ENCODE measurements at regions not wholly inside any gene's neighbourhood (a gene's known extent, or its start where the extent isn't known, plus 50 kb on each side); places are given as distances from the start of the nearest gene placed in this dataset.

- Mint-ChIP-seq H3K4me3 (no peak overlapping the region), H3K4me1 (no peaks in the 10 kb centered on the region), H3K27ac (no peak overlapping the region), H3K27me3 (no peaks in the 10 kb centered on the region), H3K36me3 (no peaks in the 10 kb centered on the region), H3K9me3 (peaks cover 0 to 11% (median 2%) of the 10 kb centered on the region in 7 donors)
- no peaks in the 10 kb centered on the region for H3K36me3 ChIP-seq (ENCODE audit: control insufficient read depth, insufficient read depth, low read length)
- H3K4me1 ChIP-seq (ENCODE audit: control insufficient read depth, insufficient read depth, low read length, poor library complexity, severe bottlenecking), result no peaks in the 10 kb centered on the region
- no peak overlapping the region for H3K27ac ChIP-seq (ENCODE audit: insufficient read depth, low read length, poor library complexity, severe bottlenecking)
- no peak overlapping the region for H3K4me3 ChIP-seq (ENCODE audit: low read depth, low read length)
- H3K9me3 ChIP-seq (ENCODE audit: control insufficient read depth in 2 of 2, low read length in 2 of 2), result no peaks in the 10 kb centered on the region
- ATAC-seq (ENCODE audit: low read depth in 2 of 2), result no peak
- no peaks in the 10 kb centered on the region for H3K27me3 ChIP-seq (ENCODE audit: control insufficient read depth, insufficient read depth, low read length)
- no peak for DNase-seq
These were observed 189.3 kb upstream of the LRP1B start for GRCh38 chr2:142320067-142320466.

- Mint-ChIP-seq H3K4me3 (no peak overlapping the region), H3K27ac (no peak overlapping the region), H3K4me1 (no peaks in the 10 kb centered on the region), H3K9me3 (peaks cover 0 to 17% (median 0%) of the 10 kb centered on the region in 7 donors), H3K27me3 (no peaks in the 10 kb centered on the region), H3K36me3 (no peaks in the 10 kb centered on the region)
- Histone ChIP-seq H3K36me3 (ENCODE audit: control insufficient read depth, insufficient read depth, low read length) (no peaks in the 10 kb centered on the region), H3K9me3 (ENCODE audit: control insufficient read depth in 2 of 2, low read length in 2 of 2) (no peaks in the 10 kb centered on the region), H3K27ac (ENCODE audit: insufficient read depth, low read length, poor library complexity, severe bottlenecking) (no peak overlapping the region), H3K27me3 (ENCODE audit: control insufficient read depth, insufficient read depth, low read length) (no peaks in the 10 kb centered on the region), H3K4me3 (ENCODE audit: low read depth, low read length) (no peak overlapping the region), H3K4me1 (ENCODE audit: control insufficient read depth, insufficient read depth, low read length, poor library complexity, severe bottlenecking) (no peaks in the 10 kb centered on the region)
- no peak for ATAC-seq (ENCODE audit: low read depth in 2 of 2)
- no peak for DNase-seq
These were observed 185.2 kb upstream of the LRP1B start for GRCh38 chr2:142316049-142316448.

- no peaks in the 10 kb centered on the region for H3K9me3 ChIP-seq (ENCODE audit: control insufficient read depth in 2 of 2, low read length in 2 of 2)
- no peaks in the 10 kb centered on the region for H3K27me3 Mint-ChIP-seq
- H3K4me3 ChIP-seq (ENCODE audit: low read depth, low read length), result no peak overlapping the region
- no peaks in the 10 kb centered on the region for H3K36me3 Mint-ChIP-seq
- no peaks in the 10 kb centered on the region for H3K4me1 ChIP-seq (ENCODE audit: control insufficient read depth, insufficient read depth, low read length, poor library complexity, severe bottlenecking)
- H3K9me3 Mint-ChIP-seq, result peaks cover 0 to 18% (median 2%) of the 10 kb centered on the region in 7 donors
- no peaks in the 10 kb centered on the region for H3K4me1 Mint-ChIP-seq
- H3K27me3 ChIP-seq (ENCODE audit: control insufficient read depth, insufficient read depth, low read length), result no peaks in the 10 kb centered on the region
- no peak overlapping the region for H3K27ac Mint-ChIP-seq
- no peaks in the 10 kb centered on the region for H3K36me3 ChIP-seq (ENCODE audit: control insufficient read depth, insufficient read depth, low read length)
- no peak for DNase-seq
- no peak for ATAC-seq (ENCODE audit: low read depth in 2 of 2)
- H3K27ac ChIP-seq (ENCODE audit: insufficient read depth, low read length, poor library complexity, severe bottlenecking), result no peak overlapping the region
- H3K4me3 Mint-ChIP-seq, result no peak overlapping the region
These were observed 184.5 kb upstream of the LRP1B start for GRCh38 chr2:142315346-142315745.

- H3K27me3 ChIP-seq (ENCODE audit: control insufficient read depth, insufficient read depth, low read length), result no peaks in the 10 kb centered on the region
- H3K4me1 ChIP-seq (ENCODE audit: control insufficient read depth, insufficient read depth, low read length, poor library complexity, severe bottlenecking), result no peaks in the 10 kb centered on the region
- Mint-ChIP-seq H3K27ac (no peak overlapping the region), H3K4me3 (no peak overlapping the region), H3K36me3 (no peaks in the 10 kb centered on the region), H3K4me1 (no peaks in the 10 kb centered on the region), H3K9me3 (peaks cover 0 to 26% (median 2%) of the 10 kb centered on the region in 7 donors), H3K27me3 (no peaks in the 10 kb centered on the region)
- H3K27ac ChIP-seq (ENCODE audit: insufficient read depth, low read length, poor library complexity, severe bottlenecking), result no peak overlapping the region
- no peaks in the 10 kb centered on the region for H3K36me3 ChIP-seq (ENCODE audit: control insufficient read depth, insufficient read depth, low read length)
- ATAC-seq (ENCODE audit: low read depth in 2 of 2) (no peak), DNase-seq (no peak)
- H3K9me3 ChIP-seq (ENCODE audit: control insufficient read depth in 2 of 2, low read length in 2 of 2), result no peaks in the 10 kb centered on the region
- no peak overlapping the region for H3K4me3 ChIP-seq (ENCODE audit: low read depth, low read length)
These were observed 183.3 kb upstream of the LRP1B start for GRCh38 chr2:142314164-142314563.

- no peak overlapping the region for H3K4me3 Mint-ChIP-seq
- no peaks in the 10 kb centered on the region for H3K4me1 Mint-ChIP-seq
- Histone ChIP-seq H3K9me3 (ENCODE audit: control insufficient read depth in 2 of 2, low read length in 2 of 2) (no peaks in the 10 kb centered on the region), H3K4me3 (ENCODE audit: low read depth, low read length) (no peak overlapping the region), H3K27ac (ENCODE audit: insufficient read depth, low read length, poor library complexity, severe bottlenecking) (no peak overlapping the region), H3K36me3 (ENCODE audit: control insufficient read depth, insufficient read depth, low read length) (no peaks in the 10 kb centered on the region), H3K27me3 (ENCODE audit: control insufficient read depth, insufficient read depth, low read length) (no peaks in the 10 kb centered on the region), H3K4me1 (ENCODE audit: control insufficient read depth, insufficient read depth, low read length, poor library complexity, severe bottlenecking) (no peaks in the 10 kb centered on the region)
- no peaks in the 10 kb centered on the region for H3K27me3 Mint-ChIP-seq
- no peak overlapping the region for H3K27ac Mint-ChIP-seq
- H3K36me3 Mint-ChIP-seq, result no peaks in the 10 kb centered on the region
- ATAC-seq (ENCODE audit: low read depth in 2 of 2), result no peak
- DNase-seq, result no peak
- H3K9me3 Mint-ChIP-seq, result peaks cover 0 to 29% (median 3%) of the 10 kb centered on the region in 7 donors
These were observed 179.7 kb upstream of the LRP1B start for GRCh38 chr2:142310530-142310929.

- Mint-ChIP-seq H3K27me3 (no peaks in the 10 kb centered on the region), H3K4me3 (no peak overlapping the region), H3K9me3 (peaks cover 0 to 29% (median 5%) of the 10 kb centered on the region in 7 donors), H3K36me3 (no peaks in the 10 kb centered on the region), H3K27ac (no peak overlapping the region), H3K4me1 (no peaks in the 10 kb centered on the region)
- no peak for DNase-seq
- H3K27ac ChIP-seq (ENCODE audit: insufficient read depth, low read length, poor library complexity, severe bottlenecking), result no peak overlapping the region
- no peak overlapping the region for H3K4me3 ChIP-seq (ENCODE audit: low read depth, low read length)
- H3K9me3 ChIP-seq (ENCODE audit: control insufficient read depth in 2 of 2, low read length in 2 of 2), result no peaks in the 10 kb centered on the region
- no peak for ATAC-seq (ENCODE audit: low read depth in 2 of 2)
- H3K27me3 ChIP-seq (ENCODE audit: control insufficient read depth, insufficient read depth, low read length), result no peaks in the 10 kb centered on the region
- H3K4me1 ChIP-seq (ENCODE audit: control insufficient read depth, insufficient read depth, low read length, poor library complexity, severe bottlenecking), result no peaks in the 10 kb centered on the region
- H3K36me3 ChIP-seq (ENCODE audit: control insufficient read depth, insufficient read depth, low read length), result no peaks in the 10 kb centered on the region
These were observed 177.9 kb upstream of the LRP1B start for GRCh38 chr2:142308744-142309143.

- Mint-ChIP-seq H3K27me3 (no peaks in the 10 kb centered on the region), H3K9me3 (peaks cover 0 to 28% (median 5%) of the 10 kb centered on the region in 7 donors), H3K4me3 (no peak overlapping the region), H3K27ac (no peak overlapping the region), H3K36me3 (no peaks in the 10 kb centered on the region), H3K4me1 (no peaks in the 10 kb centered on the region)
- H3K4me3 ChIP-seq (ENCODE audit: low read depth, low read length), result no peak overlapping the region
- H3K4me1 ChIP-seq (ENCODE audit: control insufficient read depth, insufficient read depth, low read length, poor library complexity, severe bottlenecking), result no peaks in the 10 kb centered on the region
- no peaks in the 10 kb centered on the region for H3K9me3 ChIP-seq (ENCODE audit: control insufficient read depth in 2 of 2, low read length in 2 of 2)
- no peaks in the 10 kb centered on the region for H3K27me3 ChIP-seq (ENCODE audit: control insufficient read depth, insufficient read depth, low read length)
- no peak for ATAC-seq (ENCODE audit: low read depth in 2 of 2)
- no peaks in the 10 kb centered on the region for H3K36me3 ChIP-seq (ENCODE audit: control insufficient read depth, insufficient read depth, low read length)
- H3K27ac ChIP-seq (ENCODE audit: insufficient read depth, low read length, poor library complexity, severe bottlenecking), result no peak overlapping the region
- DNase-seq, result no peak
These were observed 176.8 kb upstream of the LRP1B start for GRCh38 chr2:142307616-142308115.

- no peaks in the 10 kb centered on the region for H3K4me1 ChIP-seq (ENCODE audit: control insufficient read depth, insufficient read depth, low read length, poor library complexity, severe bottlenecking)
- no peaks in the 10 kb centered on the region for H3K4me1 Mint-ChIP-seq
- no peaks in the 10 kb centered on the region for H3K9me3 ChIP-seq (ENCODE audit: control insufficient read depth in 2 of 2, low read length in 2 of 2)
- no peak overlapping the region for H3K27ac ChIP-seq (ENCODE audit: insufficient read depth, low read length, poor library complexity, severe bottlenecking)
- H3K27ac Mint-ChIP-seq, result peak overlapping the region in 1 of 3 donors; percentile 5
- H3K27me3 ChIP-seq (ENCODE audit: control insufficient read depth, insufficient read depth, low read length), result no peaks in the 10 kb centered on the region
- no peaks in the 10 kb centered on the region for H3K36me3 Mint-ChIP-seq
- ATAC-seq (ENCODE audit: low read depth in 2 of 2) (no peak), DNase-seq (no peak)
- no peak overlapping the region for H3K4me3 ChIP-seq (ENCODE audit: low read depth, low read length)
- no peaks in the 10 kb centered on the region for H3K36me3 ChIP-seq (ENCODE audit: control insufficient read depth, insufficient read depth, low read length)
- no peak overlapping the region for H3K4me3 Mint-ChIP-seq
- peaks cover 0 to 28% (median 5%) of the 10 kb centered on the region in 7 donors for H3K9me3 Mint-ChIP-seq
- H3K27me3 Mint-ChIP-seq, result no peaks in the 10 kb centered on the region
These were observed 176.3 kb upstream of the LRP1B start for GRCh38 chr2:142307086-142307485.

Data from CD4-positive, CD25-positive, alpha-beta regulatory T cell (primary cell).